Right lobe of liver (tissue), 6 donors: ENCODE measurements at regions not wholly inside any gene's neighbourhood (a gene's known extent, or its start where the extent isn't known, plus 50 kb on each side); places are given as distances from the start of the nearest gene placed in this dataset.

ENCODE experiments used
- ATAC-seq, 4 donors: fragments of 200-7000 bp; cut with Tn5 transposase; one replicate each; pipeline ENCODE4 v1.9.1; 2020; ENCODE audit warnings: mild to moderate bottlenecking in 4 of 4, moderate library complexity in 4 of 4
- DNase-seq, 3 donors: peaks; one replicate each; pipeline ENCODE4 v3.0.0-alpha.2; 2020
- H3K27ac ChIP-seq, 3 donors: fragments of 200-600 bp; one replicate each; pipeline ENCODE4 v1.8.0; 2022
- H3K27me3 ChIP-seq, 2 donors: fragments of 200-600 bp; one replicate each; pipeline ENCODE4 v1.8.0; 2022
- H3K36me3 ChIP-seq, 4 donors: fragments of 200-600 bp; sonication (generic) in 1 of 4; one replicate each; pipeline versions ENCODE4 v1.5.1 to v1.8.0; 2017 to 2022; ENCODE audit warnings: control low read depth in 1 of 4
- H3K4me1 ChIP-seq, 4 donors: fragments of 200-600 bp; sonication (generic) in 1 of 4; one replicate each; pipeline versions ENCODE4 v1.5.1 to v1.8.0; 2017 to 2022; ENCODE audit warnings: control low read depth in 1 of 4
- H3K4me3 ChIP-seq, 3 donors: fragments of 200-600 bp; one replicate each; pipeline ENCODE4 v1.8.0; 2022
- H3K9me3 ChIP-seq, 4 donors: fragments of 200-600 bp; sonication (generic) in 1 of 4; one replicate each; pipeline versions ENCODE4 v1.5.1 to v1.8.0; 2017 to 2022; ENCODE audit warnings: control low read depth in 1 of 4
- POLR2A ChIP-seq: fragments of 450-650 bp; IDR thresholded peaks from one replicate; pipeline ENCODE4 v1.6.1; 2017; ENCODE audit warnings: antibody characterized with exemption, mild to moderate bottlenecking
- WGBS: methylation state at CpG from one replicate; pipeline ENCODE4 v1.1.6; 2018; ENCODE audit warnings: low coverage, low lambda C conversion rate; ENCODE audit not compliant: insufficient coverage; ENCODE audit errors: missing lambda C conversion rate; 5-methylcytosine and 5-hydroxymethylcytosine counted together
- intact Hi-C, 2 donors: fragments of 100-400 bp; cut with DNase I; formaldehyde crosslinking; loops; one replicate each; pipeline versions ENCODE4 v1.11.2 to v1.14.1; 2022
- TF ChIP-seq, protein P1 (sequence below), 4 donors: fragments of 200-600 bp in 3 of 4; fragments of 450-650 bp in 1 of 4; IDR thresholded peaks; one replicate each; pipeline versions ENCODE4 v1.5.1 to v1.8.0; 2016 to 2022; ENCODE audit warnings: antibody characterized with exemption in 4 of 4, mild to moderate bottlenecking in 2 of 4
- donor health status: DM: no; HTN: yes; CAD: no.
- donor health status: DM: no; HTN: no; CAD: no.
- donor health status: DM: no; HTN: no; CAD: no.
- donor health status: DM: no; HTN: yes; CAD: no.
- donor health status: DM: no; HTN: yes; CAD: no.

DNA sequence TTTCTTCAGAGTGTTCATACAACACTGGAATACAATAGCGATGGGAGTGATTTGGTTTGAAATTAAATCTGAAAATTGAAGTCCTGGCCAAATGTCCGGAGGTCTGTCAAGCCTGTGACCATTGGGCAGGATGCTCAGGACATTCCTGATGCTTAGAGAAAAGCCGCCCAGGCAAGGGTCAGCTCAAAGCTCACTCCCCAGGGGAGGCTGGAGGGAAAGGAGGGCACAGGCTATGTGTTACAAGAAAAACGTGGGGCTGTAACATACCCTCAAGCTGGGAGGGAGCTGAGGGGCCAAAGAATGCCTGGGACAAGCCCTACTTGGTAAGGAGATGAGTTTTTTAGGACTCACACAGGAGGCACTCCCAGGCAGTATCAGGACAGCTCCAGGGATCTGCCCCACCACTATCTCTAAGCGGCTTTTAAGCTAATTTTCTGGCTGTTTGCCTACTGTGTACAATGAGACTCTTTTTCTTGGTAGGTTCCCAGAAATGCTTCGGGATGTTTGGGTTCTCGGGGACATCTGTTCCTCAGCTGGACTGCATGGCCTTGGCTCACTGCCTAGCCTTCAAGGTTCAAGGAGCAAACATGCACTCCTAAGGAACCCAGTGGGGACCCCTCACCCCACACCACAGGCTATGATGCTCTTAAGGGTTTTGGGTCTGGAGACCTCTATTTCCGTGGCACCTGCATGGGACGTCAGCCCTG is 500.1 kb downstream of the BRD1 start:
- no peak overlapping the region for H3K4me3 ChIP-seq
- WGBS: 47% methylated on average over 7 of the region's 9 CpGs
- H3K36me3 ChIP-seq: no peaks in the 10 kb centered on the region
- no peak for ATAC-seq
- no peaks in the 10 kb centered on the region for H3K27me3 ChIP-seq
- H3K4me1 ChIP-seq: no peaks in the 10 kb centered on the region
- no peak overlapping the region for H3K27ac ChIP-seq
- intact Hi-C loops: no loop called here
- TF ChIP-seq POLR2A: no peak
- TF ChIP-seq, protein P1, sequence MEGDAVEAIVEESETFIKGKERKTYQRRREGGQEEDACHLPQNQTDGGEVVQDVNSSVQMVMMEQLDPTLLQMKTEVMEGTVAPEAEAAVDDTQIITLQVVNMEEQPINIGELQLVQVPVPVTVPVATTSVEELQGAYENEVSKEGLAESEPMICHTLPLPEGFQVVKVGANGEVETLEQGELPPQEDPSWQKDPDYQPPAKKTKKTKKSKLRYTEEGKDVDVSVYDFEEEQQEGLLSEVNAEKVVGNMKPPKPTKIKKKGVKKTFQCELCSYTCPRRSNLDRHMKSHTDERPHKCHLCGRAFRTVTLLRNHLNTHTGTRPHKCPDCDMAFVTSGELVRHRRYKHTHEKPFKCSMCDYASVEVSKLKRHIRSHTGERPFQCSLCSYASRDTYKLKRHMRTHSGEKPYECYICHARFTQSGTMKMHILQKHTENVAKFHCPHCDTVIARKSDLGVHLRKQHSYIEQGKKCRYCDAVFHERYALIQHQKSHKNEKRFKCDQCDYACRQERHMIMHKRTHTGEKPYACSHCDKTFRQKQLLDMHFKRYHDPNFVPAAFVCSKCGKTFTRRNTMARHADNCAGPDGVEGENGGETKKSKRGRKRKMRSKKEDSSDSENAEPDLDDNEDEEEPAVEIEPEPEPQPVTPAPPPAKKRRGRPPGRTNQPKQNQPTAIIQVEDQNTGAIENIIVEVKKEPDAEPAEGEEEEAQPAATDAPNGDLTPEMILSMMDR (IDR thresholded peaks at IDR 0.05): no peak
- no peaks in the 10 kb centered on the region for H3K9me3 ChIP-seq
- DNase-seq: no peak

DNA sequence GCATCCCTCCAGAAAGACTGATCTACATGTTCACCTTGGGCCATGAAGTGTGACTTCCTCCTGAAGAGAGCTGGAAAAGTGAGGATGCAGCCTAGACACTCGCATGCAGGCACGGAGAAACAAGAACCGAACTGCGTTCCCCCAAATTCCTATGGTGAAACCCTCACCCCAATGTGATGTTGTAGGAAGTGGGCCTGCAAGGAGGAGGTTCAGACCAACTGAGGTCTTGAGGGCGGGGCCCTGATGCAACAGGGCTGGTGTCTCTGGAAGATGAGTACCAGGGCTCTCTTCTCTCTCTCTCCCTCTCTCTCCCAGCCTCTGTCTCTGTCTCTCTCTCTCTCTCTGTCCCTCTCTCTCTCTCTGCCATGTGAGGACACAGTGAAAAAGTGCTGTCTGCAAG is 501.1 kb downstream of the BRD1 start:
- intact Hi-C loops: no loop called here
- no peaks in the 10 kb centered on the region for H3K27me3 ChIP-seq
- no peak overlapping the region for H3K27ac ChIP-seq
- no peak for TF ChIP-seq POLR2A
- TF ChIP-seq, protein P1 (IDR thresholded peaks at IDR 0.05): no peak
- ATAC-seq (no peak), DNase-seq (peak in 1 of 3 donors; percentile 19)
- no peak overlapping the region for H3K4me3 ChIP-seq
- no peaks in the 10 kb centered on the region for H3K9me3 ChIP-seq
- WGBS: no CpG with 5 or more reads among the region's 5 CpGs
- no peaks in the 10 kb centered on the region for H3K4me1 ChIP-seq
- no peaks in the 10 kb centered on the region for H3K36me3 ChIP-seq

DNA sequence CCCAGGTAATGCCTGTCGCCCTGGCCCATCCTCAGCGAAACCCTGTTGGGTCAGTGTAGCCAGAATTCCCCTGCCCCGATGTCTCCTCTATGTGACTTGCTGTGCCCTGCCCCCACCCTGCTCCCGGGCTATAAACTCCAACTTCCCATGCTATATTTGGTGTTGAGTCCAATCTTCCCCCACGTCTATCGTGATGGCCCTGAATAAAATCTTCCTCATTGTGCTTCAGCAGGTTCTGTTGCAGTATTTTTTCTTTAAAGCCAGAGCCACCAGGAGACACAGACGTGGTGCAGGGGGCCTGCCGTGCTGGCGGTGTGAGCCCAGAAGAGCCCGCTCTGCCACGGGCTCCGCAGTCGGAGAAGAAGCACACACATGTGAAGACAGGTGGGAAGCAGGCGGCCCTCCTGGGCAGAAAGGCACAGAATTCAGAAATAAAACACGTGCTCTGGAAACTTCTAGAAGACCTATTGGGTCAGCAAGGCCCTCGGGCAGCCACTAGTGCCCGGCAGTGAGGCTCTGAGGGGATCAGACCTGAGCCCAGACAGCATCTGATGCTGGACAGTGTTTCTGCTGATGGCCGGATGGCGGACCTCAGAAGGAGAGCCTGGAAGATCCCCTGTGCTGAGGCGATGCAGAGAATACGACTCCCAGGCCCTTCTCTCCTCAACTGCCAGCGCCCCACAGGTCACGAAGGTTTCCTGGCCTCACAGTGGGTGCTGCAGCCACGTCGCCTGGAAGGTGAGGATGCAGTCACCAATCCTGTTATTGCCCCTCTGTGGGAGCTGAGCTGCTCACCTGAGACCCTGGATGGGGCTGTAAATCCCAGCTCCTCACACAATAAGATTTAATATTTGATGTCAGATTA is 501.9 kb downstream of the BRD1 start:
- Histone ChIP-seq H3K9me3 (no peaks in the 10 kb centered on the region), H3K36me3 (no peaks in the 10 kb centered on the region), H3K27me3 (no peaks in the 10 kb centered on the region), H3K4me1 (no peaks in the 10 kb centered on the region), H3K27ac (no peak overlapping the region), H3K4me3 (no peak overlapping the region)
- peak in 2 of 3 donors; percentile 6 to 36 for DNase-seq
- intact Hi-C loops: no loop called here
- ATAC-seq: no peak
- TF ChIP-seq, protein P1 (IDR thresholded peaks at IDR 0.05): no peak
- TF ChIP-seq POLR2A: no peak
- WGBS: 67% methylated on average over 18 of the region's 25 CpGs

DNA sequence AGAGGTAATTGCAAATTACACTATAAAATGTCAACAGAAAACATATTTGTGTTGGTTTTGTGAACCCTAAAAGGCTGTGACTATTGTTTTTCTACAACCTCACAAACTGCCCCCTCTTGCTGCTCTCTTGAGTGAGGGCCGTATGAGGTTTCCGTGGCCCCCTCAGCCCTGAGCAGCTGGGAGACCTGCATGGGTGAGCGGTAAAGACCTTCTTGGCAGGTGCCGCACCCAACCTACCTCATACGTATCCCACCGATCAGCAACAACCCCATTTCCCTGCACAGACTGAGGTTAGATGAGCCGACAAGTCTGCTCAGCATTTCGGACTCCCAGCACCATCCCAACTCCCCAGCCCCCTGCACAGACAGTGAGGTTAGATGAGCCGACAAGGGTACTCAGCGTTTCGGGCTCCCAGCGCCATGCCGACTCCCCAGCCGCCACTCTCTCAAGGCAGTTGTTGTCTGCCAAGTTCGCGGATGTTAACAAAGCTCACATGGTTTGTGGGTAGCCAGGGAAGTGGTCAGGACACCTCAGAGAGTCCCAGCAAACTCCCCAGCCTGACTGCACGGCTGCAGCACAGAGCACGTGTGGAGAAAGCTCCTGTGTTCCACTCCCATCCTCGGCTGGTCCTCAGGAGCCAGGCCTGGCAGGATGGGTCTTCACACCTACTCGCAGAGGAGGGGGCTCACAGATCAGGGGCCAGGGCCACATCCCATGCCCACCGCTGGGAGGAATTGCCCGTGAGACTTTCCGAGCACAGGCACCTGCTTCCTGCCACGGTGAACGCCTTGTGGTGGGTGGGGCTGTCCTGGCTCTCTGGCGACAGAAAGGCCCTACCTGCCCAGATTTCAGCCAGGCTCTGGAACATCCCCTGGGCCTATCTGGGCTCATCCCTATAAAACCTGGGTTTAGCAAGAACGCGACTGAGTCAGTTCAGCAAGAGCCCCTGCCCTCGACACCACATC is 502.9 kb downstream of the BRD1 start:
- 60% methylated on average over 4 of the region's 29 CpGs for WGBS
- intact Hi-C loops: no loop called here

More for the DNA sequence above, 502.9 kb downstream of the BRD1 start:
- Histone ChIP-seq H3K9me3 (no peaks in the 10 kb centered on the region), H3K36me3 (no peaks in the 10 kb centered on the region), H3K27ac (no peak overlapping the region), H3K4me3 (no peak overlapping the region), H3K27me3 (no peaks in the 10 kb centered on the region), H3K4me1 (no peaks in the 10 kb centered on the region)
- no peak for TF ChIP-seq POLR2A
- TF ChIP-seq, protein P1 (IDR thresholded peaks at IDR 0.05): no peak
- DNase-seq: peak in 2 of 3 donors; percentile 16 to 19
- no peak for ATAC-seq
